ENCODE measurements at regions not wholly inside any gene's neighbourhood (a gene's known extent, or its start where the extent isn't known, plus 50 kb on each side); places are given as distances from the start of the nearest gene placed in this dataset.

DNA sequence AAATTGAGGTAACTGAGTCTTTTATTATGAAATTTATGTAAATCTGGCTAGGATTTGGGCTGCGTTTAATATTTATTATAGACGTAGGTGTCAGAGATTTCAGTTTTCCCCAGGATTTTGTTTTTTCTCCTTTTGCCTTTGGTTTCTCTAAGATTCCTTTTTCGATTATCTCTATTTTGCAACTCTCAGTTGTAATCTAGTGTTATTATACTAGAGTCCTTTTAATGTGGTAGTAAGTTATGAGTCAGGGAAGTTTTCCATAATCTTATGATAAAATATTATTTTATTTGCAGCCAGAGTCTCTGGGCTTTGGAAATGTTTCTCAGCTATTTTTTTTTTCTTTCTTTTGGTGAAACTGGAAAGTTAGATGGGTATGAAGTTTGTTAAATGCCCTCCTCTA lies 1043.8 kb downstream of the PLA2G4A start:
- TF ChIP-seq, protein P1, sequence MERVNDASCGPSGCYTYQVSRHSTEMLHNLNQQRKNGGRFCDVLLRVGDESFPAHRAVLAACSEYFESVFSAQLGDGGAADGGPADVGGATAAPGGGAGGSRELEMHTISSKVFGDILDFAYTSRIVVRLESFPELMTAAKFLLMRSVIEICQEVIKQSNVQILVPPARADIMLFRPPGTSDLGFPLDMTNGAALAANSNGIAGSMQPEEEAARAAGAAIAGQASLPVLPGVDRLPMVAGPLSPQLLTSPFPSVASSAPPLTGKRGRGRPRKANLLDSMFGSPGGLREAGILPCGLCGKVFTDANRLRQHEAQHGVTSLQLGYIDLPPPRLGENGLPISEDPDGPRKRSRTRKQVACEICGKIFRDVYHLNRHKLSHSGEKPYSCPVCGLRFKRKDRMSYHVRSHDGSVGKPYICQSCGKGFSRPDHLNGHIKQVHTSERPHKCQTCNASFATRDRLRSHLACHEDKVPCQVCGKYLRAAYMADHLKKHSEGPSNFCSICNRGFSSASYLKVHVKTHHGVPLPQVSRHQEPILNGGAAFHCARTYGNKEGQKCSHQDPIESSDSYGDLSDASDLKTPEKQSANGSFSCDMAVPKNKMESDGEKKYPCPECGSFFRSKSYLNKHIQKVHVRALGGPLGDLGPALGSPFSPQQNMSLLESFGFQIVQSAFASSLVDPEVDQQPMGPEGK (CRISPR knock-in tag; IDR thresholded peaks at IDR 0.05; ENCODE audit: borderline replicate concordance): no peak
- no peak for TF ChIP-seq CREB5 (CRISPR knock-in tag; IDR thresholded peaks at IDR 0.05; ENCODE audit: low read depth)
- no peak for TF ChIP-seq ZFP30 (CRISPR knock-in tag; IDR thresholded peaks at IDR 0.05)
- no peak for TF ChIP-seq CSDC2 (CRISPR knock-in tag; IDR thresholded peaks at IDR 0.05)
- TF ChIP-seq ISL1 (CRISPR knock-in tag; IDR thresholded peaks at IDR 0.05): no peak
- TF ChIP-seq ZNF565 (CRISPR knock-in tag; conservative IDR thresholded peaks at IDR 0.05; ENCODE audit: low read depth): no peak
- no peak for TF ChIP-seq ARNTL (CRISPR knock-in tag; IDR thresholded peaks at IDR 0.05; ENCODE audit: borderline replicate concordance, low read depth)
- TF ChIP-seq, protein P2, sequence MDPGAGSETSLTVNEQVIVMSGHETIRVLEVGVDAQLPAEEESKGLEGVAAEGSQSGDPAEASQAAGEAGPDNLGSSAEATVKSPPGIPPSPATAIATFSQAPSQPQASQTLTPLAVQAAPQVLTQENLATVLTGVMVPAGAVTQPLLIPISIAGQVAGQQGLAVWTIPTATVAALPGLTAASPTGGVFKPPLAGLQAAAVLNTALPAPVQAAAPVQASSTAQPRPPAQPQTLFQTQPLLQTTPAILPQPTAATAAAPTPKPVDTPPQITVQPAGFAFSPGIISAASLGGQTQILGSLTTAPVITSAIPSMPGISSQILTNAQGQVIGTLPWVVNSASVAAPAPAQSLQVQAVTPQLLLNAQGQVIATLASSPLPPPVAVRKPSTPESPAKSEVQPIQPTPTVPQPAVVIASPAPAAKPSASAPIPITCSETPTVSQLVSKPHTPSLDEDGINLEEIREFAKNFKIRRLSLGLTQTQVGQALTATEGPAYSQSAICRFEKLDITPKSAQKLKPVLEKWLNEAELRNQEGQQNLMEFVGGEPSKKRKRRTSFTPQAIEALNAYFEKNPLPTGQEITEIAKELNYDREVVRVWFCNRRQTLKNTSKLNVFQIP (CRISPR knock-in tag; IDR thresholded peaks at IDR 0.05; ENCODE audit: borderline replicate concordance, low read depth): no peak
- no peak for TF ChIP-seq OSR1 (CRISPR knock-in tag; IDR thresholded peaks at IDR 0.05)
- no peak for TF ChIP-seq CSRNP3 (CRISPR knock-in tag; IDR thresholded peaks at IDR 0.05)
- TF ChIP-seq TCF4 (CRISPR knock-in tag; IDR thresholded peaks at IDR 0.05; ENCODE audit: borderline replicate concordance): no peak
- no peak for TF ChIP-seq SNAI2 (CRISPR knock-in tag; IDR thresholded peaks at IDR 0.05)
- no peak for TF ChIP-seq ZNF70 (CRISPR knock-in tag; IDR thresholded peaks at IDR 0.05)
- TF ChIP-seq PPARA (CRISPR knock-in tag; IDR thresholded peaks at IDR 0.05; ENCODE audit: borderline replicate concordance): no peak

All from SK-N-SH treated with all-trans-retinoic acid at 6 μM for 48 hours (cell line).